Loucy (cell line): ENCODE measurements at regions not wholly inside any gene's neighbourhood (a gene's known extent, or its start where the extent isn't known, plus 50 kb on each side); places are given as distances from the start of the nearest gene placed in this dataset.

Source experiments
- H2AFZ ChIP-seq: fragments of 200-600 bp; sonication (generic); 2 replicates; pipeline ENCODE4 v1.6.0; 2016; ENCODE audit warnings: antibody characterized with exemption, mild to moderate bottlenecking, low read length, moderate library complexity
- H3F3A ChIP-seq: fragments of 200-600 bp; 2 replicates; pipeline ENCODE4 v1.6.0; 2016; ENCODE audit warnings: antibody characterized with exemption, low read depth, mild to moderate bottlenecking
- H3K27me3 ChIP-seq: fragments of 200-600 bp; sonication (generic); 2 replicates; pipeline ENCODE4 v1.6.1; 2014; ENCODE audit warnings: low read length, mild to moderate bottlenecking; ENCODE audit not compliant: insufficient read depth, poor library complexity, severe bottlenecking
- H3K36me3 ChIP-seq: fragments of 200-600 bp; sonication (generic); 2 replicates; pipeline ENCODE4 v1.6.1; 2016; ENCODE audit warnings: low read length; ENCODE audit not compliant: insufficient read depth
- H3K4me1 ChIP-seq: fragments of 200-600 bp; sonication (generic); 2 replicates; pipeline ENCODE4 v1.5.1; 2014; ENCODE audit warnings: low read length, mild to moderate bottlenecking; ENCODE audit not compliant: insufficient read depth, poor library complexity, severe bottlenecking
- H3K4me2 ChIP-seq: fragments of 200-600 bp; sonication (generic); 2 replicates; pipeline ENCODE4 v1.6.0; 2014; ENCODE audit warnings: antibody characterized with exemption, low read length, low read depth, mild to moderate bottlenecking; ENCODE audit not compliant: poor library complexity, severe bottlenecking
- H3K4me3 ChIP-seq: fragments of 200-600 bp; sonication (generic); 2 replicates; pipeline ENCODE4 v1.5.1; 2014; ENCODE audit warnings: low read length, mild to moderate bottlenecking, mixed read lengths; ENCODE audit not compliant: poor library complexity, severe bottlenecking
- H3K79me2 ChIP-seq: fragments of 200-600 bp; sonication (generic); 2 replicates; pipeline ENCODE4 v1.6.1; 2014; ENCODE audit warnings: low read length; ENCODE audit not compliant: insufficient read depth
- H3K9ac ChIP-seq: fragments of 200-600 bp; sonication (generic); 2 replicates; pipeline ENCODE4 v1.6.0; 2014; ENCODE audit warnings: mild to moderate bottlenecking, low read depth, low read length, moderate library complexity; ENCODE audit not compliant: poor library complexity, severe bottlenecking
- H3K9me2 ChIP-seq: fragments of 200-600 bp; sonication (generic); replicated peaks from 2 replicates; pipeline ENCODE4 v1.6.1; 2016; ENCODE audit warnings: low read depth, low read length, mixed read lengths
- H3K9me3 ChIP-seq: fragments of 200-600 bp; sonication (generic); 2 replicates; pipeline ENCODE4 v1.6.1; 2014; ENCODE audit warnings: mild to moderate bottlenecking, antibody characterized with exemption, low read length, low read depth; ENCODE audit not compliant: insufficient read depth
- H4K20me1 ChIP-seq: fragments of 200-600 bp; sonication (generic); 2 replicates; pipeline ENCODE4 v1.6.0; 2014; ENCODE audit warnings: antibody characterized with exemption, low read length, mild to moderate bottlenecking; ENCODE audit not compliant: insufficient read depth, poor library complexity, severe bottlenecking
- CTCF ChIP-seq: fragments of 200-600 bp; sonication (generic); conservative IDR thresholded peaks from 2 replicates; pipeline ENCODE4 v1.5.1; 2014; ENCODE audit warnings: mild to moderate bottlenecking, antibody characterized with exemption, low read length
- EZH2phosphoT487 ChIP-seq: fragments of 200-600 bp; IDR thresholded peaks from 2 replicates; pipeline ENCODE4 v1.6.1; 2018; ENCODE audit warnings: antibody characterized with exemption, mild to moderate bottlenecking, moderate library complexity, borderline replicate concordance

GRCh38 chr3:102750322-102750721, 315.5 kb downstream of the ZPLD1 start:
- Histone ChIP-seq H3K4me1 (no peaks in the 10 kb centered on the region), H3K4me2 (no peak overlapping the region), H3K9ac (no peak overlapping the region), H3K9me2 (no peaks in the 10 kb centered on the region), H3K36me3 (no peaks in the 10 kb centered on the region), H3K4me3 (no peak overlapping the region), H3K27me3 (no peaks in the 10 kb centered on the region), H4K20me1 (no peaks in the 10 kb centered on the region), H3K9me3 (no peaks in the 10 kb centered on the region), H2AFZ (no peak overlapping the region), H3F3A (no peaks in the 10 kb centered on the region), H3K79me2 (no peaks in the 10 kb centered on the region)
- TF ChIP-seq EZH2phosphoT487 (no peak), CTCF (no peak)

- Histone ChIP-seq H3K4me1 (no peaks in the 10 kb centered on the region), H4K20me1 (no peaks in the 10 kb centered on the region), H2AFZ (no peak overlapping the region), H3K9me2 (no peaks in the 10 kb centered on the region), H3K4me2 (no peak overlapping the region), H3K9ac (no peak overlapping the region), H3F3A (no peaks in the 10 kb centered on the region), H3K9me3 (no peaks in the 10 kb centered on the region), H3K4me3 (no peak overlapping the region), H3K79me2 (no peaks in the 10 kb centered on the region), H3K36me3 (no peaks in the 10 kb centered on the region), H3K27me3 (no peaks in the 10 kb centered on the region)
- TF ChIP-seq CTCF (no peak), EZH2phosphoT487 (no peak)
Observed at GRCh38 chr3:102753901-102754300, 319.1 kb downstream of the ZPLD1 start.

- Histone ChIP-seq H3K9me2 (no peaks in the 10 kb centered on the region), H3K4me1 (no peaks in the 10 kb centered on the region), H3K9ac (no peak overlapping the region), H3K36me3 (no peaks in the 10 kb centered on the region), H3K27me3 (no peaks in the 10 kb centered on the region), H2AFZ (no peak overlapping the region), H4K20me1 (no peaks in the 10 kb centered on the region), H3K9me3 (no peaks in the 10 kb centered on the region), H3F3A (no peaks in the 10 kb centered on the region), H3K4me2 (no peak overlapping the region), H3K4me3 (no peak overlapping the region), H3K79me2 (no peaks in the 10 kb centered on the region)
- TF ChIP-seq CTCF (no peak), EZH2phosphoT487 (no peak)
Observed at GRCh38 chr3:102756706-102757105, 321.9 kb downstream of the ZPLD1 start.
